ENCODE measurements at regions not wholly inside any gene's neighbourhood (a gene's known extent, or its start where the extent isn't known, plus 50 kb on each side); places are given as distances from the start of the nearest gene placed in this dataset.

- no peak for DNase-seq (ENCODE audit: low read depth)
These were observed 388.1 kb upstream of the SLC14A2 start for GRCh38 chr18:45227001-45227742.

GRCh38 chr18:45228796-45229388 is 386.4 kb upstream of the SLC14A2 start:
- no peak for DNase-seq (ENCODE audit: low read depth)

- DNase-seq (ENCODE audit: low read depth), result no peak
These were observed 383.7 kb upstream of the SLC14A2 start for GRCh38 chr18:45231617-45232016.

GRCh38 chr18:45232061-45232460 is 383.2 kb upstream of the SLC14A2 start:
- DNase-seq (ENCODE audit: low read depth), result no peak

- no peak for DNase-seq (ENCODE audit: low read depth)
These were observed 378.6 kb upstream of the SLC14A2 start for GRCh38 chr18:45236676-45237075.

- no peak for DNase-seq (ENCODE audit: low read depth)
These were observed 377.8 kb upstream of the SLC14A2 start for GRCh38 chr18:45237343-45238098.

- DNase-seq (ENCODE audit: low read depth), result no peak
These were observed 374.0 kb upstream of the SLC14A2 start for GRCh38 chr18:45241271-45241670.

- DNase-seq (ENCODE audit: low read depth), result no peak
These were observed 373.2 kb upstream of the SLC14A2 start for GRCh38 chr18:45241982-45242565.

GRCh38 chr18:45243340-45244110 is 371.8 kb upstream of the SLC14A2 start:
- DNase-seq (ENCODE audit: low read depth), result no peak

GRCh38 chr18:45245091-45245511 is 370.2 kb upstream of the SLC14A2 start:
- DNase-seq (ENCODE audit: low read depth), result no peak

- DNase-seq (ENCODE audit: low read depth), result peak; percentile 36
These were observed 366.9 kb upstream of the SLC14A2 start for GRCh38 chr18:45248240-45248903.

- DNase-seq (ENCODE audit: low read depth), result no peak
These were observed 366.0 kb upstream of the SLC14A2 start for GRCh38 chr18:45249246-45249661.

- no peak for DNase-seq (ENCODE audit: low read depth)
These were observed 364.8 kb upstream of the SLC14A2 start for GRCh38 chr18:45250479-45250878.

- DNase-seq (ENCODE audit: low read depth), result no peak
These were observed 364.0 kb upstream of the SLC14A2 start for GRCh38 chr18:45251236-45251635.

- DNase-seq (ENCODE audit: low read depth), result no peak
These were observed 362.8 kb upstream of the SLC14A2 start for GRCh38 chr18:45252474-45252873.

- no peak for DNase-seq (ENCODE audit: low read depth)
These were observed 362.2 kb upstream of the SLC14A2 start for GRCh38 chr18:45253056-45253565.

- no peak for DNase-seq (ENCODE audit: low read depth)
These were observed 361.1 kb upstream of the SLC14A2 start for GRCh38 chr18:45253973-45254708.

- no peak for DNase-seq (ENCODE audit: low read depth)
These were observed 360.6 kb upstream of the SLC14A2 start for GRCh38 chr18:45254709-45255082.

GRCh38 chr18:45255197-45255890 is 359.9 kb upstream of the SLC14A2 start:
- DNase-seq (ENCODE audit: low read depth), result peak; percentile 80

- no peak for DNase-seq (ENCODE audit: low read depth)
These were observed 355.2 kb upstream of the SLC14A2 start for GRCh38 chr18:45260125-45260524.

All from non-pigmented ciliary epithelial cell (primary cell).